K562 (cell line): ENCODE measurements at regions not wholly inside any gene's neighbourhood (a gene's known extent, or its start where the extent isn't known, plus 50 kb on each side); places are given as distances from the start of the nearest gene placed in this dataset.

Experiments used
- ATAC-seq: fragments of 200-7000 bp; cut with Tn5 transposase; 3 replicates; pipeline ENCODE4 v1.9.1; 2020; ENCODE audit warnings: moderate library complexity
- BruUV-seq: library from RNA; stranded (reverse); fragments of 400-500 nt; replicated peaks from 2 replicates; lab custom pipeline; 2021; lab: Mats Ljungman, UMichigan
- CTCF ChIA-PET: fragments of 300-600 bp; formaldehyde crosslinking; extraction: SDS; loops from one replicate; lab custom pipeline; 2021; ENCODE audit warnings: low intra/inter-chr PET ratio; lab: Yijun Ruan, JAX
- POLR2A ChIA-PET: fragments of 300-600, 350-650 bp; sonication (Branson Sonifier 250); formaldehyde crosslinking; extraction: SDS; loops from one replicate; lab custom pipeline; 2021; ENCODE audit warnings: antibody characterized with exemption, inconsistent platforms; lab: Yijun Ruan, JAX
- DNase-seq, 4 experiments: peaks; one replicate each; pipeline versions ENCODE4 v3.0.0 to v3.0.0-alpha.2; 2011 to 2018; ENCODE audit warnings: low spot score in 3 of 4, mixed read lengths in 3 of 4; ENCODE audit errors: extremely low read depth in 1 of 4
- FAIRE-seq: peaks from 2 replicates; lab custom pipeline; 2011; peaks lifted over from hg19 to GRCh38; lab: Jason Lieb, UNC
- H2AFZ ChIP-seq: 2 replicates; pipeline ENCODE4 v1.6.0; 2011; ENCODE audit warnings: low read depth, low read length, control low read depth, inconsistent platforms
- H3K27ac ChIP-seq: fragments of 200-600 bp; 3 replicates; pipeline ENCODE4 v1.8.0; 2011; ENCODE audit warnings: low read depth, mild to moderate bottlenecking, control low read depth, inconsistent platforms, low read length, moderate library complexity, mixed read lengths; ENCODE audit errors: extremely low read depth
- H3K27me3 ChIP-seq, 2 experiments: fragments of 300-600 bp in 1 of 2; 2 replicates in 1 of 2; 3 replicates in 1 of 2; pipeline versions ENCODE4 v1.6.0 to v1.8.0; 2011; ENCODE audit warnings: inconsistent platforms in 2 of 2, low read length in 2 of 2, mild to moderate bottlenecking in 1 of 2, mixed read lengths in 1 of 2, moderate library complexity in 1 of 2; ENCODE audit not compliant: control insufficient read depth in 2 of 2, insufficient read depth in 2 of 2
- H3K36me3 ChIP-seq: fragments of 300-600 bp; 3 replicates; pipeline ENCODE4 v1.8.0; 2011; ENCODE audit warnings: mild to moderate bottlenecking, low read length, inconsistent platforms; ENCODE audit not compliant: control insufficient read depth, insufficient read depth
- H3K4me1 ChIP-seq, 2 experiments: fragments of 200-600 bp in 1 of 2; replicated peaks in 1 of 2; 2 replicates in 1 of 2; 3 replicates in 1 of 2; pipeline versions ENCODE4 v1.5.1 to v1.8.0; 2011; ENCODE audit warnings: inconsistent platforms in 2 of 2, low read length in 2 of 2, mild to moderate bottlenecking in 1 of 2, mixed read lengths in 1 of 2, moderate library complexity in 1 of 2; ENCODE audit not compliant: control insufficient read depth in 2 of 2, insufficient read depth in 2 of 2
- H3K4me2 ChIP-seq: 2 replicates; pipeline ENCODE4 v1.6.1; 2011; ENCODE audit warnings: low read length, control low read depth, inconsistent platforms, mixed read lengths; ENCODE audit not compliant: insufficient read depth
- H3K4me3 ChIP-seq: fragments of 200-600 bp; sonication (generic), shearing (Covaris generic); 2 replicates; pipeline ENCODE4 v1.5.1; 2016; ENCODE audit warnings: control low read depth, inconsistent platforms
- H3K79me2 ChIP-seq: fragments of 200-600 bp; 3 replicates; pipeline ENCODE4 v1.8.0; 2011; ENCODE audit warnings: low read length, inconsistent platforms; ENCODE audit not compliant: control insufficient read depth, insufficient read depth
- H3K9ac ChIP-seq, 2 experiments: 2 replicates each; pipeline versions ENCODE4 v1.6.0 to v1.6.1; 2011; ENCODE audit warnings: low read depth in 2 of 2, low read length in 2 of 2, control low read depth in 1 of 2, inconsistent platforms in 1 of 2, mild to moderate bottlenecking in 1 of 2, mixed read lengths in 1 of 2; ENCODE audit not compliant: insufficient read depth in 1 of 2
- H3K9me1 ChIP-seq: one replicate; pipeline ENCODE4 v1.6.0; 2011; ENCODE audit warnings: inconsistent platforms, mild to moderate bottlenecking, low read length, moderate library complexity; ENCODE audit not compliant: control insufficient read depth, insufficient read depth
- H3K9me3 ChIP-seq: replicated peaks from 2 replicates; pipeline ENCODE4 v1.5.1; 2011; ENCODE audit warnings: low read depth, low read length, inconsistent platforms; ENCODE audit not compliant: control insufficient read depth, insufficient read depth
- H4K20me1 ChIP-seq: replicated peaks from 2 replicates; pipeline ENCODE4 v1.6.1; 2011; ENCODE audit warnings: low read length, inconsistent platforms, mixed read lengths; ENCODE audit not compliant: control insufficient read depth, insufficient read depth
- CTCFL ChIP-seq: IDR thresholded peaks from 2 replicates; pipeline ENCODE4 v1.6.1; 2011; ENCODE audit warnings: borderline replicate concordance, low read depth, mild to moderate bottlenecking, moderate library complexity, low read length; ENCODE audit not compliant: insufficient read depth, poor library complexity, severe bottlenecking
- ELF4 ChIP-seq: fragments of 450-650 bp; formaldehyde crosslinking; IDR thresholded peaks from 2 replicates; pipeline ENCODE4 v1.4.0; 2022; ENCODE audit warnings: missing genetic modification characterization
- MCM5 ChIP-seq: fragments of 450-650 bp; IDR thresholded peaks from 2 replicates; pipeline ENCODE4 v1.6.1; 2016; ENCODE audit warnings: low read depth
- MCM7 ChIP-seq, 2 experiments: fragments of 450-650 bp; IDR thresholded peaks; 2 replicates each; pipeline ENCODE4 v1.6.1; 2016 to 2018
- NEUROD1 ChIP-seq: fragments of 150-350 bp; IDR thresholded peaks from 2 replicates; pipeline ENCODE4 v1.6.1; 2014; ENCODE audit warnings: borderline replicate concordance, low read length, low read depth; ENCODE audit not compliant: partially characterized antibody
- NR3C1 ChIP-seq: sonication (generic); formaldehyde crosslinking; IDR thresholded peaks from 2 replicates; pipeline ENCODE4 v1.8.1; 2022; ENCODE audit warnings: missing genetic modification reagents
- PCBP2 ChIP-seq: fragments of 200-400 bp; formaldehyde crosslinking; IDR thresholded peaks from 2 replicates; pipeline ENCODE4 v1.6.1; 2018; ENCODE audit warnings: low read length, low read depth, mild to moderate bottlenecking, moderate library complexity; ENCODE audit not compliant: poor library complexity, severe bottlenecking
- RBM34 ChIP-seq: fragments of 200-400 bp; formaldehyde crosslinking; IDR thresholded peaks from 2 replicates; pipeline ENCODE4 v1.6.1; 2018; ENCODE audit warnings: low read length, borderline replicate concordance; ENCODE audit not compliant: insufficient read depth
- RNF2 ChIP-seq: sonication (generic); IDR thresholded peaks from 2 replicates; pipeline ENCODE4 v1.6.1; 2016
- SETDB1 ChIP-seq: IDR thresholded peaks from one replicate; pipeline ENCODE4 v1.6.1; 2012; ENCODE audit warnings: low read length, control low read depth, inconsistent platforms
- TAL1 ChIP-seq: fragments of 450-650 bp; IDR thresholded peaks from 2 replicates; pipeline ENCODE4 v1.6.1; 2016; ENCODE audit warnings: mild to moderate bottlenecking
- ZEB2 ChIP-seq: fragments of 450-650 bp; IDR thresholded peaks from 2 replicates; pipeline ENCODE4 v1.6.1; 2016
- ZNF347 ChIP-seq: fragments of 450-650 bp; formaldehyde crosslinking; IDR thresholded peaks from 2 replicates; pipeline ENCODE4 v1.4.0; 2020; ENCODE audit warnings: low read depth, mild to moderate bottlenecking, moderate library complexity
- ZZZ3 ChIP-seq: fragments of 450-650 bp; IDR thresholded peaks from 2 replicates; pipeline ENCODE4 v1.6.1; 2016; ENCODE audit warnings: antibody characterized with exemption, mild to moderate bottlenecking, moderate library complexity
- WGBS: fragments of 100-300 bp; shearing (Covaris generic); methylation state at CpG from one replicate; pipeline ENCODE4 v1.1.6; 2016; ENCODE audit warnings: low coverage, mixed read lengths; ENCODE audit not compliant: insufficient coverage; ENCODE audit errors: missing lambda C conversion rate; 5-methylcytosine and 5-hydroxymethylcytosine counted together
- in situ Hi-C: fragments of 300-500 bp; cut with MboI; formaldehyde crosslinking; loops from 4 replicates; pipeline ENCODE4 v1.15.0; 2018; ENCODE audit warnings: inconsistent platforms, mixed read lengths
- intact Hi-C: fragments of 100-400 bp; cut with micrococcal nuclease; formaldehyde crosslinking; loops from 2 replicates; pipeline ENCODE4 v1.14.2; 2022
- TF ChIP-seq, protein P1 (sequence below): fragments of 450-650 bp; IDR thresholded peaks from 2 replicates; pipeline ENCODE4 v1.6.1; 2016; ENCODE audit warnings: borderline replicate concordance
- TF ChIP-seq, protein P2 (sequence below): fragments of 200-400 bp; formaldehyde crosslinking; IDR thresholded peaks from 2 replicates; pipeline ENCODE4 v1.6.1; 2017; ENCODE audit warnings: mild to moderate bottlenecking, low read depth, low read length, moderate library complexity
- TF ChIP-seq, protein P3 (sequence below): fragments of 250-450 bp; sonication (Bioruptor Pico); IDR thresholded peaks from 2 replicates; pipeline ENCODE4 v1.4.0; 2020; ENCODE audit warnings: borderline replicate concordance

DNA sequence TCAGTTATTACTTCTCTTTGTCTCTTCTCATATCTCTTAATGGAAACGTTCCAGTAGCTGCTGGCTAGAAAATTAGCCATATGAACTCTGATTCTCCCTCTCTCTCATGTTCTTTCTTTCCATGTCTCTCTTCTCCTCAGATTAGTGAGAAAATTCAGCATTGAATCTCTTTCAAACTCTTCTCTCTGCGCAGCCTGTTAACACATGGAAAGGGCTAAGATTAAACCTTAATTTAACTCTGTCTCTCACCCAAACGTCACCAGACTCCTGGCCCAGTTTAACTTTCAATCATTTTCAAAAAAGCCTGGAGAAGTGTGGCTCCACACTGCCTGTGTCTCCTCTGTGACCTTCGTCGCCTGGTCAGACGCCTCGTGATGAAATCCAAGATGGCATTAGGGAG, 1234.2 kb downstream of the BCL11B start:
- Histone ChIP-seq H4K20me1 (no peaks in the 10 kb centered on the region), H3K4me2 (no peak overlapping the region), H3K27me3 (no peaks in the 10 kb centered on the region), H3K4me3 (no peak overlapping the region), H3K9me1 (no peaks in the 10 kb centered on the region), H3K9ac (no peak overlapping the region), H3K4me1 (no peaks in the 10 kb centered on the region), H3K36me3 (no peaks in the 10 kb centered on the region), H3K79me2 (no peaks in the 10 kb centered on the region), H2AFZ (no peak overlapping the region), H3K27ac (no peak overlapping the region), H3K9me3 (no peaks in the 10 kb centered on the region)
- BruUV-seq: no TSS peak
- DNase-seq (no peak), FAIRE-seq (no peak), ATAC-seq (no peak)
- ChIA-PET POLR2A (no interaction called here), CTCF (no interaction called here)
- no peak for TF ChIP-seq NR3C1 (CRISPR knock-in tag)
- no peak for TF ChIP-seq NEUROD1
- no peak for TF ChIP-seq SETDB1
- TF ChIP-seq TAL1: no peak
- TF ChIP-seq, protein P1, sequence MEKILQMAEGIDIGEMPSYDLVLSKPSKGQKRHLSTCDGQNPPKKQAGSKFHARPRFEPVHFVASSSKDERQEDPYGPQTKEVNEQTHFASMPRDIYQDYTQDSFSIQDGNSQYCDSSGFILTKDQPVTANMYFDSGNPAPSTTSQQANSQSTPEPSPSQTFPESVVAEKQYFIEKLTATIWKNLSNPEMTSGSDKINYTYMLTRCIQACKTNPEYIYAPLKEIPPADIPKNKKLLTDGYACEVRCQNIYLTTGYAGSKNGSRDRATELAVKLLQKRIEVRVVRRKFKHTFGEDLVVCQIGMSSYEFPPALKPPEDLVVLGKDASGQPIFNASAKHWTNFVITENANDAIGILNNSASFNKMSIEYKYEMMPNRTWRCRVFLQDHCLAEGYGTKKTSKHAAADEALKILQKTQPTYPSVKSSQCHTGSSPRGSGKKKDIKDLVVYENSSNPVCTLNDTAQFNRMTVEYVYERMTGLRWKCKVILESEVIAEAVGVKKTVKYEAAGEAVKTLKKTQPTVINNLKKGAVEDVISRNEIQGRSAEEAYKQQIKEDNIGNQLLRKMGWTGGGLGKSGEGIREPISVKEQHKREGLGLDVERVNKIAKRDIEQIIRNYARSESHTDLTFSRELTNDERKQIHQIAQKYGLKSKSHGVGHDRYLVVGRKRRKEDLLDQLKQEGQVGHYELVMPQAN: no peak
- TF ChIP-seq PCBP2: no peak
- TF ChIP-seq MCM7 (IDR thresholded peaks at IDR 0.05): no peak
- no peak for TF ChIP-seq ZZZ3
- TF ChIP-seq, protein P2, sequence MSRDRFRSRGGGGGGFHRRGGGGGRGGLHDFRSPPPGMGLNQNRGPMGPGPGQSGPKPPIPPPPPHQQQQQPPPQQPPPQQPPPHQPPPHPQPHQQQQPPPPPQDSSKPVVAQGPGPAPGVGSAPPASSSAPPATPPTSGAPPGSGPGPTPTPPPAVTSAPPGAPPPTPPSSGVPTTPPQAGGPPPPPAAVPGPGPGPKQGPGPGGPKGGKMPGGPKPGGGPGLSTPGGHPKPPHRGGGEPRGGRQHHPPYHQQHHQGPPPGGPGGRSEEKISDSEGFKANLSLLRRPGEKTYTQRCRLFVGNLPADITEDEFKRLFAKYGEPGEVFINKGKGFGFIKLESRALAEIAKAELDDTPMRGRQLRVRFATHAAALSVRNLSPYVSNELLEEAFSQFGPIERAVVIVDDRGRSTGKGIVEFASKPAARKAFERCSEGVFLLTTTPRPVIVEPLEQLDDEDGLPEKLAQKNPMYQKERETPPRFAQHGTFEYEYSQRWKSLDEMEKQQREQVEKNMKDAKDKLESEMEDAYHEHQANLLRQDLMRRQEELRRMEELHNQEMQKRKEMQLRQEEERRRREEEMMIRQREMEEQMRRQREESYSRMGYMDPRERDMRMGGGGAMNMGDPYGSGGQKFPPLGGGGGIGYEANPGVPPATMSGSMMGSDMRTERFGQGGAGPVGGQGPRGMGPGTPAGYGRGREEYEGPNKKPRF: no peak
- TF ChIP-seq MCM5: no peak
- TF ChIP-seq CTCFL: no peak
- TF ChIP-seq ZNF347 (CRISPR knock-in tag): no peak
- TF ChIP-seq ZEB2: no peak
- no peak for TF ChIP-seq ELF4 (CRISPR knock-in tag)
- no peak for TF ChIP-seq RNF2
- no peak for TF ChIP-seq RBM34
- TF ChIP-seq, protein P3, sequence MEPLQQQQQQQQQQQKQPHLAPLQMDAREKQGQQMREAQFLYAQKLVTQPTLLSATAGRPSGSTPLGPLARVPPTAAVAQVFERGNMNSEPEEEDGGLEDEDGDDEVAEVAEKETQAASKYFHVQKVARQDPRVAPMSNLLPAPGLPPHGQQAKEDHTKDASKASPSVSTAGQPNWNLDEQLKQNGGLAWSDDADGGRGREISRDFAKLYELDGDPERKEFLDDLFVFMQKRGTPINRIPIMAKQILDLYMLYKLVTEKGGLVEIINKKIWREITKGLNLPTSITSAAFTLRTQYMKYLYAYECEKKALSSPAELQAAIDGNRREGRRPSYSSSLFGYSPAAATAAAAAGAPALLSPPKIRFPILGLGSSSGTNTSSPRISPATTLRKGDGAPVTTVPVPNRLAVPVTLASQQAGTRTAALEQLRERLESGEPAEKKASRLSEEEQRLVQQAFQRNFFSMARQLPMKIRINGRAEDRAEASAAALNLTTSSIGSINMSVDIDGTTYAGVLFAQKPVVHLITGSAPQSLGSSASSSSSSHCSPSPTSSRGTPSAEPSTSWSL (CRISPR knock-in tag): no peak
- in situ Hi-C loops: no loop called here
- intact Hi-C loops: no loop called here
- WGBS: 0% methylated on average over 7 of the region's 7 CpGs
